SK-N-SH (cell line): ENCODE measurements at regions not wholly inside any gene's neighbourhood (a gene's known extent, or its start where the extent isn't known, plus 50 kb on each side); places are given as distances from the start of the nearest gene placed in this dataset.

ENCODE experiments used
- CTCF ChIA-PET: fragments of 300-600, 350-600 bp; formaldehyde crosslinking; extraction: SDS; loops from one replicate; lab custom pipeline; 2021; lab: Yijun Ruan, JAX
- POLR2A ChIA-PET: fragments of 350-600 bp; sonication (Branson Sonifier 250); formaldehyde crosslinking; extraction: SDS; loops from one replicate; lab custom pipeline; 2020; ENCODE audit warnings: antibody characterized with exemption, inconsistent platforms; lab: Yijun Ruan, JAX
- DNase-seq: peaks from one replicate; pipeline ENCODE4 v3.0.0; 2012
- H2AFZ ChIP-seq: fragments of 200-600 bp; sonication (generic); 2 replicates; pipeline ENCODE4 v1.8.1; 2016; ENCODE audit warnings: antibody characterized with exemption, mild to moderate bottlenecking, low read depth
- H3F3A ChIP-seq: fragments of 200-600 bp; sonication (generic); replicated peaks from 2 replicates; pipeline ENCODE3; 2016; ENCODE audit warnings: antibody characterized with exemption, mild to moderate bottlenecking; ENCODE audit not compliant: insufficient read depth
- H3K27ac ChIP-seq, 2 experiments: fragments of 200-500 bp in 1 of 2; fragments of 200-600 bp in 1 of 2; sonication (Bioruptor generic) in 1 of 2; sonication (generic), shearing (Covaris generic) in 1 of 2; 2 replicates each; pipeline versions ENCODE4 v1.5.1 to v1.6.1; 2014 to 2016; ENCODE audit warnings: low read depth in 2 of 2, inconsistent platforms in 1 of 2, low read length in 1 of 2, mild to moderate bottlenecking in 1 of 2, mixed read lengths in 1 of 2
- H3K27me3 ChIP-seq: fragments of 200-600 bp; sonication (generic), shearing (Covaris generic); 2 replicates; pipeline ENCODE4 v1.6.1; 2016; ENCODE audit warnings: mixed run types; ENCODE audit not compliant: insufficient read depth
- H3K36me3 ChIP-seq, 2 experiments: fragments of 200-500 bp in 1 of 2; fragments of 200-600 bp in 1 of 2; sonication (Bioruptor generic) in 1 of 2; sonication (generic) in 1 of 2; replicated peaks in 1 of 2; 2 replicates each; pipeline versions ENCODE3 to v1.5.1; 2014 to 2016; ENCODE audit warnings: low read length in 1 of 2, mild to moderate bottlenecking in 1 of 2; ENCODE audit not compliant: insufficient read depth in 2 of 2, control insufficient read depth in 1 of 2
- H3K4me1 ChIP-seq, 2 experiments: fragments of 200-500 bp in 1 of 2; fragments of 200-600 bp in 1 of 2; sonication (Bioruptor generic) in 1 of 2; sonication (generic), shearing (Covaris generic) in 1 of 2; 2 replicates each; pipeline versions ENCODE4 v1.5.1 to v1.6.1; 2014 to 2016; ENCODE audit warnings: low read depth in 1 of 2, low read length in 1 of 2, mixed run types in 1 of 2; ENCODE audit not compliant: insufficient read depth in 2 of 2, control insufficient read depth in 1 of 2
- H3K4me2 ChIP-seq: fragments of 200-600 bp; sonication (generic), shearing (Covaris generic); 2 replicates; pipeline ENCODE4 v1.6.1; 2017; ENCODE audit warnings: mixed run types
- H3K4me3 ChIP-seq, 2 experiments: fragments of 200-500 bp in 1 of 2; fragments of 200-600 bp in 1 of 2; sonication (Bioruptor generic) in 1 of 2; sonication (generic), shearing (Covaris generic) in 1 of 2; 2 replicates each; pipeline versions ENCODE4 v1.5.1 to v1.8.1; 2014 to 2016; ENCODE audit warnings: low read depth in 2 of 2, inconsistent platforms in 1 of 2, low read length in 1 of 2, mild to moderate bottlenecking in 1 of 2, mixed read lengths in 1 of 2, moderate library complexity in 1 of 2
- H3K79me2 ChIP-seq: fragments of 200-600 bp; sonication (generic); 2 replicates; pipeline ENCODE4 v1.8.1; 2017; ENCODE audit warnings: mild to moderate bottlenecking; ENCODE audit not compliant: insufficient read depth
- H3K9ac ChIP-seq: fragments of 200-600 bp; sonication (generic); 2 replicates; pipeline ENCODE4 v1.6.1; 2017; ENCODE audit warnings: mixed run types
- H3K9me2 ChIP-seq: fragments of 200-600 bp; sonication (generic); 2 replicates; pipeline ENCODE4 v1.6.1; 2017; ENCODE audit warnings: mixed run types
- H3K9me3 ChIP-seq: fragments of 200-600 bp; sonication (generic); 2 replicates; pipeline ENCODE4 v1.6.1; 2017; ENCODE audit warnings: mixed run types, mild to moderate bottlenecking, moderate library complexity
- H4K20me1 ChIP-seq: fragments of 200-600 bp; sonication (generic); 2 replicates; pipeline ENCODE4 v1.6.1; 2017; ENCODE audit warnings: mild to moderate bottlenecking, mixed run types; ENCODE audit not compliant: insufficient read depth
- CHD2 ChIP-seq: fragments of 150-350 bp; IDR thresholded peaks from 2 replicates; pipeline ENCODE4 v1.6.1; 2018; ENCODE audit warnings: low read length; ENCODE audit not compliant: partially characterized antibody
- ELF1 ChIP-seq: IDR thresholded peaks from 2 replicates; pipeline ENCODE4 v1.4.0; 2012
- EZH2phosphoT487 ChIP-seq: fragments of 200-600 bp; sonication (generic); IDR thresholded peaks from 2 replicates; pipeline ENCODE4 v1.6.1; 2017; ENCODE audit warnings: low read depth, mixed run types, mild to moderate bottlenecking, antibody characterized with exemption, moderate library complexity, borderline replicate concordance
- FOXJ3 ChIP-seq: sonication (generic); formaldehyde crosslinking; IDR thresholded peaks from 2 replicates; pipeline ENCODE4 v1.5.1; 2020; ENCODE audit warnings: mild to moderate bottlenecking, missing genetic modification reagents
- FOXM1 ChIP-seq: IDR thresholded peaks from 2 replicates; pipeline ENCODE4 v1.4.0; 2012; ENCODE audit warnings: low read depth, mild to moderate bottlenecking
- GATA2 ChIP-seq: sonication (generic); formaldehyde crosslinking; IDR thresholded peaks from 2 replicates; pipeline ENCODE4 v1.5.0; 2020; ENCODE audit warnings: mild to moderate bottlenecking, missing genetic modification reagents
- JUND ChIP-seq: IDR thresholded peaks from 2 replicates; pipeline ENCODE4 v1.4.0; 2012
- POLR2AphosphoS5 ChIP-seq: IDR thresholded peaks from 2 replicates; pipeline ENCODE4 v1.6.1; 2012; ENCODE audit warnings: low read depth, low read length
- RAD21 ChIP-seq: IDR thresholded peaks from 2 replicates; pipeline ENCODE4 v1.6.1; 2012; ENCODE audit warnings: mild to moderate bottlenecking, low read length
- REST ChIP-seq: IDR thresholded peaks from 2 replicates; pipeline ENCODE4 v1.6.1; 2012; ENCODE audit warnings: mild to moderate bottlenecking, low read depth, low read length, moderate library complexity
- RXRA ChIP-seq: IDR thresholded peaks from 2 replicates; pipeline ENCODE4 v1.4.0; 2012; ENCODE audit warnings: low read depth, mild to moderate bottlenecking, borderline replicate concordance
- SMC3 ChIP-seq: IDR thresholded peaks from 2 replicates; pipeline ENCODE4 v1.6.1; 2012; ENCODE audit warnings: low read depth, low read length, improper control_type of control experiment
- TAF1 ChIP-seq: IDR thresholded peaks from 2 replicates; pipeline ENCODE4 v1.6.1; 2012; ENCODE audit warnings: low read depth, mild to moderate bottlenecking, low read length, moderate library complexity, borderline replicate concordance
- TCF12 ChIP-seq: IDR thresholded peaks from 2 replicates; pipeline ENCODE4 v1.4.0; 2012
- TEAD4 ChIP-seq: IDR thresholded peaks from 2 replicates; pipeline ENCODE4 v1.4.0; 2012; ENCODE audit warnings: mild to moderate bottlenecking, borderline replicate concordance; ENCODE audit not compliant: insufficient read depth
- ZBTB33 ChIP-seq: IDR thresholded peaks from 2 replicates; pipeline ENCODE4 v1.4.0; 2012; ENCODE audit warnings: low read depth, borderline replicate concordance
- WGBS: methylation state at CpG from one replicate; pipeline ENCODE4 v1.1.6; 2017; ENCODE audit warnings: low lambda C conversion rate; 5-methylcytosine and 5-hydroxymethylcytosine counted together
- TF ChIP-seq, protein P1 (sequence below): IDR thresholded peaks from 2 replicates; pipeline ENCODE4; 2012
- TF ChIP-seq, protein P2 (sequence below): fragments of 200-600 bp; sonication (generic); IDR thresholded peaks from 2 replicates; pipeline ENCODE4 v1.6.1; 2017; ENCODE audit warnings: antibody characterized with exemption, mild to moderate bottlenecking, moderate library complexity

DNA sequence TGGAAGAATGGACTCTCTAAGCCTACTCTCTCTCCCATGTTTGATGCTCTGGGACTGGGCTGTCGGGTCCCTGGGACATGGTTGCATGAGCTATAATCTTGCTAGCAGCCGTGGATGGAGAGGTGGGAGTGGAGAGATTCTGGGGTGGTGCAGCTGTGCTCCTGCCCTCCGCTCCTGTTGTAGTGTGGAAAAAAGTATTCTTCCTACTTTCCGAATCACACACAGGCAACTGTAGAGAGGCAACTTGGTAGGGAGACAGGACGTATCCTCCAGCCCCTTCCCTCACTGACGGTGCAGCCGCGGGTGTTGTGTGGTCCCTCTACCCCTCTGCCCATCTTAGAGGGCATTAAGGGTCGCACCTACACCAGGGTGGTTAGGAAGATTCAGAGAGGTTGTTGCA is 281.4 kb upstream of the TLE3 start:
- Histone ChIP-seq H3F3A (no peaks in the 10 kb centered on the region), H3K4me3 (no peak overlapping the region), H3K9me3 (no peaks in the 10 kb centered on the region), H3K4me1 (peaks cover 32 to 75% of the 10 kb centered on the region in 2 experiments), H3K36me3 (no peaks in the 10 kb centered on the region), H3K4me2 (no peak overlapping the region), H4K20me1 (no peaks in the 10 kb centered on the region), H2AFZ (no peak overlapping the region), H3K9me2 (no peaks in the 10 kb centered on the region), H3K27ac (peak overlapping the region in 1 of 2 experiments; percentile 95; a peak in 2 of 4 replicates), H3K9ac (no peak overlapping the region), H3K79me2 (no peaks in the 10 kb centered on the region), H3K27me3 (no peaks in the 10 kb centered on the region)
- DNase-seq, result no peak
- CTCF ChIA-PET, result no interaction called here
- POLR2A ChIA-PET, result interaction anchor here (0.7 to 1.2 kb wide), 2 partner anchors 40 to 179 kb away, joined by 3 to 4 read pairs; no protein-coding TSS in a partner anchor
- WGBS, result 97% methylated on average over 7 of the region's 9 CpGs
- TF ChIP-seq, protein P1, sequence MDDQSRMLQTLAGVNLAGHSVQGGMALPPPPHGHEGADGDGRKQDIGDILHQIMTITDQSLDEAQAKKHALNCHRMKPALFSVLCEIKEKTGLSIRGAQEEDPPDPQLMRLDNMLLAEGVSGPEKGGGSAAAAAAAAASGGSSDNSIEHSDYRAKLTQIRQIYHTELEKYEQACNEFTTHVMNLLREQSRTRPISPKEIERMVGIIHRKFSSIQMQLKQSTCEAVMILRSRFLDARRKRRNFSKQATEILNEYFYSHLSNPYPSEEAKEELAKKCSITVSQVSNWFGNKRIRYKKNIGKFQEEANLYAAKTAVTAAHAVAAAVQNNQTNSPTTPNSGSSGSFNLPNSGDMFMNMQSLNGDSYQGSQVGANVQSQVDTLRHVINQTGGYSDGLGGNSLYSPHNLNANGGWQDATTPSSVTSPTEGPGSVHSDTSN, result no peak
- TF ChIP-seq JUND (no peak), FOXJ3 (CRISPR knock-in tag) (no peak), POLR2AphosphoS5 (no peak), GATA2 (CRISPR knock-in tag) (no peak), REST (no peak), RXRA (no peak), TCF12 (no peak), ZBTB33 (no peak), EZH2phosphoT487 (no peak), TAF1 (no peak), FOXM1 (no peak), ELF1 (no peak), RAD21 (no peak), SMC3 (no peak), TEAD4 (no peak), CHD2 (no peak)
- TF ChIP-seq, protein P2, sequence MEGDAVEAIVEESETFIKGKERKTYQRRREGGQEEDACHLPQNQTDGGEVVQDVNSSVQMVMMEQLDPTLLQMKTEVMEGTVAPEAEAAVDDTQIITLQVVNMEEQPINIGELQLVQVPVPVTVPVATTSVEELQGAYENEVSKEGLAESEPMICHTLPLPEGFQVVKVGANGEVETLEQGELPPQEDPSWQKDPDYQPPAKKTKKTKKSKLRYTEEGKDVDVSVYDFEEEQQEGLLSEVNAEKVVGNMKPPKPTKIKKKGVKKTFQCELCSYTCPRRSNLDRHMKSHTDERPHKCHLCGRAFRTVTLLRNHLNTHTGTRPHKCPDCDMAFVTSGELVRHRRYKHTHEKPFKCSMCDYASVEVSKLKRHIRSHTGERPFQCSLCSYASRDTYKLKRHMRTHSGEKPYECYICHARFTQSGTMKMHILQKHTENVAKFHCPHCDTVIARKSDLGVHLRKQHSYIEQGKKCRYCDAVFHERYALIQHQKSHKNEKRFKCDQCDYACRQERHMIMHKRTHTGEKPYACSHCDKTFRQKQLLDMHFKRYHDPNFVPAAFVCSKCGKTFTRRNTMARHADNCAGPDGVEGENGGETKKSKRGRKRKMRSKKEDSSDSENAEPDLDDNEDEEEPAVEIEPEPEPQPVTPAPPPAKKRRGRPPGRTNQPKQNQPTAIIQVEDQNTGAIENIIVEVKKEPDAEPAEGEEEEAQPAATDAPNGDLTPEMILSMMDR, result no peak
